Suppressor macrophage treated with lipopolysaccharide for 4 hours (primary cell): ENCODE measurements at regions not wholly inside any gene's neighbourhood (a gene's known extent, or its start where the extent isn't known, plus 50 kb on each side); places are given as distances from the start of the nearest gene placed in this dataset.
"Not testable (repeated sequence)": the region's sequence is repeated elsewhere in the genome, so short reads cannot be mapped to it uniquely, and the experiment has no call there.

Experiments used
- DNase-seq: peaks from one replicate; pipeline ENCODE4 v3.0.0-alpha.2; 2020

- DNase-seq, result no peak
Measured at GRCh38 chr13:26484196-26484595, 73.3 kb upstream of the WASF3 start.

DNA sequence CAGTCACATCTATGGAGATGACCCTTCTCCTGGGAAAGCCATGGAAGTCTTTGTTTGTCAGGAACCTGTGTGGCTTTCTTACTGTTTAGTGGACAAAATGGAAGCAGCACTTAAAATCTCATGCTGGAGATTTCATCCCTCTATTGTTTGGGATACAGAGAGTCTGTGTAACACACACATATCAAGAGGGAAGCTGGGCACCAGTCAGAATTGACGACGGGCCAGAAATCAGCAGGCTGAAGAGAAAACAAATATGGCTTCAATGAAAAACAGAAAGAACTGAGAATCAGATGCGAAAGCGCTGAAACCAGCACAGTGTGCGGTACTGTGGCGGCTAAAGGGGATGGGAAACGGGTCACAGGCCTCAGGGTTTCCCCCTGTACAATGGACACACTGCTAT lies 72.2 kb upstream of the WASF3 start:
- DNase-seq, result no peak

DNA sequence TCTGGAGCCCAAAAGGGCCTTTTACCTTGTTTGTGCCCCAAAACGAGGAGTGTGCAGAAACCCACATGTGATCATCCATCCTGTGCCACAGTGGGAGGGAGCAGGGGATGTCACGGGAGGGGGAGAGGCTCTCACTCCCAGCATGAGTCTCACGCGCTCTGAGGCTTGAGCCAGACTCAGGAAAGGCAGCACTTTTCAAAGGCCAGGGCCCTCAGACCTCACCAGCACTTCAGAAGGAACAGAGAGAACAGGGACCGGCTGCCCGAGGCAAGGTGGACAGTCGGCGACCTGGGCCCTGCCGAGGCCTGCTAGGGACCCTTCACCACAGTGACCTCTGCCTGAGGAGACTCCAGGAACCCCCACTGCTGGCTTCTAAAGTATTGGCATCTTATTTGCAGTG lies 71.7 kb upstream of the WASF3 start:
- no peak for DNase-seq

DNA sequence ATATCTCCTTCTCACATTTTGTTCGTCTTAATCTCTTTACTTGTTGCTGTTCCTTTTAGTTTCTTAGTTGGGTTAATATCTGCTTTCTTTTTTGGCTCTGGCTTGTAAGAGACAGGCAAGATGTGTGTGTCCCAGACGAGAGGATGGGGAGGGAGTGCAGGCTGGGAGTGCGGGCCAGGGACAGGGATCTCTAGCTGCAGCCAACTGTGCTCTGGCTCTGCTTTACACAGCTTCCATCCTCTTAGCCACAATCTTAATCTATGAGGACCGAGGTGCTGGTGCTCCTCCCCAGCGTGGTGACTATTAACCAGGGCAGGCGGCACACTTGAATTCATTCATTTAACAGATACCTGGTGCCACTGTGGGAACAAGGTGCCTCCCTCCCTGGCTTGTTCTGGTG lies 70.9 kb upstream of the WASF3 start:
- DNase-seq, result no peak

DNA sequence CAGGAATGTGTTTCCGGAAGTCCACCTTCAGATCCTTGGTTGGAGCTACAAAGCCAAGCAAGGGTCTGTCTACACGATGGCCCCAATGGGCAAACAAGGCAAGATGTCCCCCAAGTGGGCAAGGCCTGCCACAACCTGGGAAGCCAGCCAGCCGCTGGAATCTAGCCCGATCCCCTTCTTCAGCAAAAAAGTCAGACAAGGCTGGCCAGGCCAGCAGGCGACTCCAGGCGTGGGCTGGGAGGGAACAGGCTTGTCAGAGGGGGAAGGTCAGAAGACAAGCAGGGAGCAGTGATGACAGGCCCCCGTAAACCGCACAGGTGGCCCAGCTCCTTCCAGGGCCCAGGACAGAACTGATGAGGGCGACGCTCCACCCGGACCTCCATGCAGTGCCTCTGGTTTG lies 69.7 kb upstream of the WASF3 start:
- DNase-seq, result no peak

GRCh38 chr13:26488236-26489003 lies 69.1 kb upstream of the WASF3 start:
- DNase-seq, result no peak

DNA sequence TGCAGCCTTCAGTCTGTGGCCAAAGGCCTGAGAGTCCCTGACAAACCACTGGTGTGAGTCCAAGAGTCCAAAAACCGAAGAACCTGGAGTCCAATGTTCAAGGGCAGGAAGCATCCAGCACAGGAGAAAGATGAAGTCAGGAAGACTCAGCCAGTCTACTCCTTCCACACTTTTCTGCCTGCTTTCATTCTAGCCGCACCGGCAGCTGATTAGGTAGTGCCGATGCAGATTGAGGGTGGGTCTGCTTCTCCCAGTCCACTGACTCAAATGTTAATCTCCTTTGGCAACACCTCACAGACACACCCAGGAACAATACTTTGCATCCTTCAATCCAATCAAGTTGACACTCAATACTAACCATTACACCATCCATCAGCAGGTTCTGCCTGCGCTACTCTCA lies 65.2 kb upstream of the WASF3 start:
- not testable (repeated sequence) for DNase-seq

DNA sequence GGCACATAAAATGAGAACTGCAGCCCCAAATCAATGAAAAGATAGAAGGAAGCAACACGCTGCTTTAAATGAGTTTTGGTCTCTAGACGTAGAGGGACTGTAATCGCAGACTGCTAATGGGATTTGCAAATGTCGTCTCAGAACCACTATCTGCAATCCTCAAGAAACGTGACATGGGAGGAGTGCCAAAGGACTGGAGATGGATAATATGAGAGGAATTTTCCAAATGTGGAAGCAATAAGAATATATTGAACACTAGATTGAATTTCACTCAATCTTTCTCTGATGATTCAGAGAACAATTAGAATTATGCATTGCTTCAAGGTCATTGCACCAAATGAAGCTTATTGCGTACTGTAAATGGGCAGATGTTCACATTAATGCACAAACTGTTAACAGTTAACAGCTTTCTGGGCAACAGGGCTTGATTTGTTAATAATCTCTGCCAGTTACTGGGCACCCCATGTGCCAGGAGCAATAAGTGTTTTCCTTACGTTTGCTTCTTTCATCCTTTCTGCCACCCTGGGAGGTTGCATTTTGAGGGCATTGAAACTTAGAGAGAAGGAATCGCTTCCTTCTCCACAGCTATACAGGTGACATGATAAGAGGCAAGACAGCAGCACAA lies 62.8 kb upstream of the WASF3 start:
- no peak for DNase-seq

GRCh38 chr13:26495750-26496149 lies 61.7 kb upstream of the WASF3 start:
- DNase-seq, result no peak

- DNase-seq, result no peak
Measured at GRCh38 chr13:26497968-26498511, 59.4 kb upstream of the WASF3 start.

- no peak for DNase-seq
Measured at GRCh38 chr13:26498656-26499601, 58.6 kb upstream of the WASF3 start.

DNA sequence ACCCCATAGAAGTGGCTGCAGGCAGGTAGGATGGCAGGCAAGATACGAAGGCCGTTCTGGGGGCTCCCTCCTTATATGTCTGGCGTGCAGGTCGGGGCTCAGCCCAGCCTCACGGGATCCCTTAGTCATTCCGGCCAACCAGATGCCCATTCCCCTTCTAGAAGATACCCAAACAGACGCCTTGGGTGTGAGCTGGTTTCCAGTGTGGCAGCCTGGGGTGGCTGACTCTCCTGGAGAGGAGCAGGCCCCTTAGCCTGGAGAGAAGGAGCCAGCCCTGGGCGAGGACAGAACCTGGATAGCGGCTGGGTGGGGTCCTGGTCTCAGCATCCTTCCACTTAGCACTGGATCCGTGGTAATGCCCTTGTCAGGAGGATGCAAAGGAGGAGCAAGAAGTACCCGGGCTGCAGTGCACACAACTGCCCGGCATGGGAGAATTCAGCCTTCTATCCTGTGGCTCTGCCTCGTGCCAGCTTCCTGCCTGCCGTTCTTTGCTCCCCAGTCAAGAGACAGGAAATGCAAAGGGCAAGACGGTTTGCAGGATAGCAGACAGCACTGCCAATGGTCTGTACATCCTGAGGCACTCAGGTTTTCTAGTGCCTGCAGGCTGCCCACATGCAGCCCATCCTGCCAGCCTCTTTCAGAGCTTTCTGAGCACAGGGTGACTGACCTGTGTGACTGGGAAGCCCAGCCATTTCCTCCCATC lies 56.7 kb upstream of the WASF3 start:
- no peak for DNase-seq

DNA sequence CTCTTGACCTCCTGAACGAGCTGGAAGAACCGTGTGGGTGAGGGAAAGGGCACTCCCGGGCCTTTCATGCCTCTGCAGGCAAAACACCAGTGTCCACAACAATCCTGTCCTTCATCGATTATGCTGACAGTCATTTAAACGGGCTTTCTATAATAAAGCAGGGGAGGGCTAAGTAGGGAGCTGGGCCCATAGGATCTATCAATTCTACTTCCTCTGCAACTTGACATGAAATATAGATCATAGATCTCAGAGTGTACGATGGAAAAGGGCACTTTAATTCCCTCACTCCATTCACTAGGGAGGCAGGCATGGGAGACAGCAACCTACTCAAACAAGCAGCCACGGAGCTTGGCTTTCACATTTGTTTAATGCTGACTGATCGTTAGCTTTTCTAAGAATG lies 55.8 kb upstream of the WASF3 start:
- no peak for DNase-seq

DNA sequence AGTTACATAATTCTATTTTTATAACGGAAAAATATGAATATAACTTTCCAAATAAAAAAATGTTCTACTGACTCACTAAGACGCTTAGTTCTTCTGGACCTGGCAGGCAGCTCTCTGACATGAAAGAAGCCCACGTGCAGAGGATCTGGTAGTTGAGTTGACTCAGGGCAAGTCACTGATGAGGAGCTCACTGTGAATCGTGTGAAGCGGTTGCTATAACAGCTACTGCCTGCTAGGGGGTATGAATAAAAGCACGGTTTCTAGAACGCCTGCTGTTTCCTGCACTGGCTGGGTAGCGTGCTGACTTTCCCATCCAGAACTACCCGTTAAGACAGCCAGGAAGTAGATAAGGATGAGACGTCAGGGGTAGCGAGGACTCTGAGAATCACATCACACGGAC lies 54.7 kb upstream of the WASF3 start:
- DNase-seq, result no peak

- DNase-seq, result no peak
Measured at GRCh38 chr13:26503826-26504594, 53.5 kb upstream of the WASF3 start.
